ENCODE measurements at regions not wholly inside any gene's neighbourhood (a gene's known extent, or its start where the extent isn't known, plus 50 kb on each side); places are given as distances from the start of the nearest gene placed in this dataset.
"Not testable (repeated sequence)": the region's sequence is repeated elsewhere in the genome, so short reads cannot be mapped to it uniquely, and the experiment has no call there.

- DNase-seq, result no peak
Observed at GRCh38 chr3:164387236-164387635, 691.1 kb downstream of the SI start.

- DNase-seq, result no peak
Observed at GRCh38 chr3:164380156-164380555, 698.1 kb downstream of the SI start.

GRCh38 chr3:164377466-164377865, 700.8 kb downstream of the SI start:
- DNase-seq, result no peak

GRCh38 chr3:164375995-164376394, 702.3 kb downstream of the SI start:
- no peak for DNase-seq

- no peak for DNase-seq
Observed at GRCh38 chr3:164375538-164375937, 702.8 kb downstream of the SI start.

DNA sequence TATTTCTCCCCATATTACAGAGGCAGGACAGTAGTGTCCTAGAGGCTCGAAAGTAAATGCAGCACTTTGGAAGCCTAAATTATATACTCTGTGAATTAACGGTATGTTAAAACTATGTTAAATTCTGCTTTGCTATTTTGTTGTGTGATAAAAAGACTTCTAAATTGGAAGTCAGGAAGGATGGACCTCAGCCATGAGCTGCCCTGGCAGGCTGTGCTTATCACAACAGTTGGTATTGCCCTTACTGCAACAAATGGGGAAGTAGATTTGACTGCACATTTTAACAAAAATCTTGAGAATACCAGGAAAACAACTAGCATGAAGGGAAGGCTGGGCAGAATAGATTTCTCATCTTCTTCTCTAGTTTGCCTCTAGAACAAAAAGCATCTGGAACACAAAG, 706.6 kb downstream of the SI start:
- DNase-seq, result no peak

DNA sequence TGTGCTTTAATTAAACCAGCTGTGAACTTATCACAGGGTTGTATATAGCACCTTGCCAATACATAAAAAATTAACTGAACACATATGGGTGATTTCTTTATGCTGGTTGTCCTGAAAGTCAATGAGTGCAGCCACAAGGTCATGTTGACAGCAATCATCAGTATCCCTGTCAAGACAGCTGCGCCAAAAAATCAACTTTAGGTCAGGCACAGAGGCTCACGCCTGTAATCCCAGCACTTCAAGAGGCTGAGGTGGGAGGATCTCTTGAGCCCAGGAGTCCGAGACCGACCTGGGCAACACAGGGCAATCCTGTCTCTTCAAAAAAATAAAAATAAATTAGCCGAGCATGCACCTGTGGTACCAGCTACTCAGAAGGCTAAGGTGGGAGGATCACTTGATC, 707.3 kb downstream of the SI start:
- no peak for DNase-seq

DNA sequence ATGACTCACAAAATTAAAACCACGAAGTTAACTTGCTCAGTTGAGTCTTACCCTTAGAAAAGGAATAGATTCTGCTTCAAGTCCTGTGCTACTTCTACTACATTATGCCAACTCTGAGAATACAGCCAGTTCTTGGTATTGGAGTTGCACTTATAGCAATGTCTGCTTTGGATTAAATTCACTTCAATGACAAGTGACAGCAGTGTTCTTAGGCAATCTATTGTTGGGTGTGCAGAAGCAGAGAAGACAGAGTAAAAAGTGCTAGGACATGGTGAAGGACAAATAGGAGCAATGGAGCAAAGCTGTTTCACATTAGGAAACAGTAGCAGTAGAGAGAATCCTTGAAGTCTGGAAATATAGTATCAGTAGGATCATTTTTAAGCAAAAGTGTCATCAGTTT, 713.1 kb downstream of the SI start:
- no peak for DNase-seq

GRCh38 chr3:164364111-164364510, 714.2 kb downstream of the SI start:
- no peak for DNase-seq

- no peak for DNase-seq
Observed at GRCh38 chr3:164360738-164361406, 717.4 kb downstream of the SI start.

GRCh38 chr3:164360078-164360578, 718.2 kb downstream of the SI start:
- no peak for DNase-seq

DNA sequence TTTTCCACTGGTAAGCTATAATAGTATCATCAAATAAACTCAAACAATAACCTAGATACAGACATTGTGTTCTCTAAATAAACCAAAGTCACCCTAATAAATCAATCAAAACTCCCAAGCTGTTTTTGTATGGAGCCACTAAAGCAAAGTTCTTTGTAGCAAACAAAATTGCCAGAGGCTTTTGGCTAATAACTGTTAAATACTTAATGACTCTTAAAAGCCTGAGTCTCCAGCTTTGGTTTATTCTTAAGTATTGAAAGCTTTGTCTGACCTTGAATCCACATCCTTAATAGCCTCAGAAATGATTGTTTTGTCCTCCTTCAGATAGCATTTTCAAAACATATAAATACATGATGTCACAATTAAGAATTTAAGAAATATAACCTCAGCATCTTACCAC, 725.3 kb downstream of the SI start:
- no peak for DNase-seq

- DNase-seq, result no peak
Observed at GRCh38 chr3:164351131-164351530, 727.2 kb downstream of the SI start.

DNA sequence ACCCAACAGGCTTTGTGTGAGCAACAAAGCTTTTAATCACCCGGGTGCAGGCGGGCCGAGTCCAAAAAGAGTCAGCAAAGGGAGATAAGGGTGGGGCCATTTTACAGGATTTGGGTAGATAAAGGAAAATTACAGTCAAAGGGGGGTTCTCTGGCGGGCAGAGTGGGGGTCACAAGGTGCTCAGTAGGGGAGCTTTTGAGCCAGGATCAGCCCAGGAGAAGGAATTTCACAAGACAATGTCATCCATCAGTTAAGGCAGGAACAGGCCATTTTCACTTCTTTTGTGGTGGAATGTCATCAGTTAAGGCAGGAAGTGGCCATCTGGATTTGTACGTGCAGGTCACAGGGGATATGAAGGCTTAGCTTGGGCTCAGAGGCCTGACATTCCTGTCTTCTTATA, 736.1 kb downstream of the SI start:
- DNase-seq, result not testable (repeated sequence)

DNA sequence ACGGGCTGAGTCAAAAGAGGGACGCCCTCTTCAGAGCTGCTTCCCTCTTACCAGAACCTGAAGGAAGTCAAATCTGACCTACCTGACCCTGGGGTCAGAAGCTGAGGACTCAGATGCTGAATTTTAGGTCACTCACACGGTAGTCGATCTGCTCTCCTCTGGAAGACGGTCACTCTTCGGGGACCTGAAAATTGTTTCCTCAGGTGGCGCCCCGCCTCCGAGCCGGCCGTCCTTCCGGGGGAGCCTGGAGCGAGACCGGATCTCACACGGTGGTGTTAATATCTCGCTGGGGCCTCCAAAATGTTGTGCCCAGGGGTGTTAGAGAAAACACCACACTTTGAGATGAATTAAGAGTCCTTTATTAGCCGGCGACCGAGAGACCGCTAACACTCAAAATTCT, 737.2 kb downstream of the SI start:
- no peak for DNase-seq

DNA sequence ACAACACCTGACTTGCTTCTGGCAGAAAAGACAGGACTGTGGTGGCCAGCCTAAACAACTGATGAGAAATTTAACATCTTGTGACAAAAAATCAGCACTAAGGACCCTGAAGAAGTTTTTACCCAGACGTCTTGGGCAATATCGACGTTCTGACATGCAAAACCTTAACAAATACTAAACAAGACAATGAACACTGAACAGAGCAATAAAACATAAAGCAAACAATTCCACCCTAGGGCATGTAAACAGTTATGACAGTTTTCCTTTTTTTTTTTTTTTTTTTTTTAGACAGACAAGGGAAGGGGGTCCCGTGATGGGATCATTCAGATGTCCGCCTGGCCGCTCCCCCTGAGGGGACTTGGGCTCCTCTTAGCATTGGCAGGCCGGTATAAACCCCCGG, 738.0 kb downstream of the SI start:
- no peak for DNase-seq

- no peak for DNase-seq
Observed at GRCh38 chr3:164332831-164333802, 745.2 kb downstream of the SI start.

GRCh38 chr3:164326714-164327113, 751.6 kb downstream of the SI start:
- DNase-seq, result no peak

- no peak for DNase-seq
Observed at GRCh38 chr3:164320962-164321361, 757.3 kb downstream of the SI start.

GRCh38 chr3:164306042-164306441, 772.3 kb downstream of the SI start:
- no peak for DNase-seq

- DNase-seq, result no peak
Observed at GRCh38 chr3:164303894-164304293, 774.4 kb downstream of the SI start.

- DNase-seq, result no peak
Observed at GRCh38 chr3:164302622-164303021, 775.7 kb downstream of the SI start.

DNA sequence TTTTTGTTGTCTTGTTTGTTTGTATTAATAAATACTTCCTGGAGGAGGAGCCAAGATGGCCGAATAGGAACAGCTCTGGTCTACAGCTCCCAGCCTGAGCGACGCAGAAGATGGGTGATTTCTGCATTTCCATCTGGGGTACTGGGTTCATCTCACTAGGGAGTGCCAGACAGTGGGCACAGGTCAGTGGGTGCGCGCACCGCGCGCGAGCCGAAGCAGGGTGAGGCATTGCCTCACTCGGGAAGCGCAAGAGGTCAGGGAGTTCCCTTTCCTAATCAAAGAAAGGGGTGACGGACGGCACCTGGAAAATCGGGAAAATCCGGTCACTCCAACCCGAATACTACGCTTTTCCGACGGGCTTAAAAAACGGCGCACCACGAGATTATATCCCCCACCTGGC, 786.8 kb downstream of the SI start:
- not testable (repeated sequence) for DNase-seq

All from amygdala (tissue), 56 donors.